ENCODE measurements at regions not wholly inside any gene's neighbourhood (a gene's known extent, or its start where the extent isn't known, plus 50 kb on each side); places are given as distances from the start of the nearest gene placed in this dataset.

DNA sequence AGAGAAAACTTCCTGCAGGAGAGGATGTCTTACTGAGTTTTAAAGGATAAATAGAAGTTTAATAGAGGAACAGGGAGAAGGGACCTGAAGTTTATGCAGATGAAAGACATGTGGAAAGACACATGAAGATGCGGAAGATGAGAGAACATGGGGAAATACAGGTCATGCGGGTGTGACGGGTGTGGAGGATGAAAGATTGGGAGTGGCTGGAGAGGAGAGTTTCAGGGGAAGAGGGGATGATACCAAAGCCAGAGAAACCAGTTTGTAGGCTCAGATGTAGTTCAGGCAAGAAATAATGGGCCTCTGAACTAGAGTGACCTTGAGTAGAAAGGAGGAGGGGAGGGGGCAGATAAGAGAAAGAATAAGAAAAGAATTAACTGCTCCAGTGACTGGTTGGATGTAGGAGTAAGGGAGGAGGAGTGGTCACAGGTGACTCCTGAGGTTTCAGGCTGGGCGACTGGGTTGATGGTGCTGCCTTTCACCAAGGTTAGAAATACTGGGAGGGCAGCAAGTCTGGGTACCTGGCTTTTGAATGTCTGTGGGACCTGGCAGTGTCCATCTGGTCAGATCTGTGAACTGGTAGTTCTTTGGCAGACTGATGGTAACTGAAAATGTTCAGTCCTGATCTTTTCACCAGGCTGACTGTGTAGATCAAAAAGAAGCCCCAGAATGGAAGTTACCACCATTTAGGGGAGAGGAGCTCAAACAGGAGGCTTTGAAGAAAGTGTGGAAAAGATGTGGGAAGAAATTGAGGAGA, 69.4 kb downstream of the TET3 start:
- no peak for TF ChIP-seq POLR2AphosphoS5 (IDR thresholded peaks at IDR 0.05)
- no peak for TF ChIP-seq EP300 (IDR thresholded peaks at IDR 0.05)
- TF ChIP-seq POLR2A (IDR thresholded peaks at IDR 0.05), result no peak
- TF ChIP-seq, protein P1, sequence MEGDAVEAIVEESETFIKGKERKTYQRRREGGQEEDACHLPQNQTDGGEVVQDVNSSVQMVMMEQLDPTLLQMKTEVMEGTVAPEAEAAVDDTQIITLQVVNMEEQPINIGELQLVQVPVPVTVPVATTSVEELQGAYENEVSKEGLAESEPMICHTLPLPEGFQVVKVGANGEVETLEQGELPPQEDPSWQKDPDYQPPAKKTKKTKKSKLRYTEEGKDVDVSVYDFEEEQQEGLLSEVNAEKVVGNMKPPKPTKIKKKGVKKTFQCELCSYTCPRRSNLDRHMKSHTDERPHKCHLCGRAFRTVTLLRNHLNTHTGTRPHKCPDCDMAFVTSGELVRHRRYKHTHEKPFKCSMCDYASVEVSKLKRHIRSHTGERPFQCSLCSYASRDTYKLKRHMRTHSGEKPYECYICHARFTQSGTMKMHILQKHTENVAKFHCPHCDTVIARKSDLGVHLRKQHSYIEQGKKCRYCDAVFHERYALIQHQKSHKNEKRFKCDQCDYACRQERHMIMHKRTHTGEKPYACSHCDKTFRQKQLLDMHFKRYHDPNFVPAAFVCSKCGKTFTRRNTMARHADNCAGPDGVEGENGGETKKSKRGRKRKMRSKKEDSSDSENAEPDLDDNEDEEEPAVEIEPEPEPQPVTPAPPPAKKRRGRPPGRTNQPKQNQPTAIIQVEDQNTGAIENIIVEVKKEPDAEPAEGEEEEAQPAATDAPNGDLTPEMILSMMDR (IDR thresholded peaks at IDR 0.05), result no peak
- H3K4me1 ChIP-seq, result peaks cover 0 to 10% (median 6%) of the 10 kb centered on the region in 4 donors
- no peak overlapping the region for H3K27ac ChIP-seq
- no peaks in the 10 kb centered on the region for H3K27me3 ChIP-seq
- ATAC-seq (ENCODE audit: low FRiP score in 2 of 2) (no peak), DNase-seq (no peak)
- no peak overlapping the region for H3K4me3 ChIP-seq
- H3K36me3 ChIP-seq, result peaks cover 0 to 3% (median 0%) of the 10 kb centered on the region in 4 donors
- WGBS, 2 donors, result 82 to 93% methylated on average over 4 of the region's 4 CpGs
- H3K9me3 ChIP-seq, result no peaks in the 10 kb centered on the region

DNA sequence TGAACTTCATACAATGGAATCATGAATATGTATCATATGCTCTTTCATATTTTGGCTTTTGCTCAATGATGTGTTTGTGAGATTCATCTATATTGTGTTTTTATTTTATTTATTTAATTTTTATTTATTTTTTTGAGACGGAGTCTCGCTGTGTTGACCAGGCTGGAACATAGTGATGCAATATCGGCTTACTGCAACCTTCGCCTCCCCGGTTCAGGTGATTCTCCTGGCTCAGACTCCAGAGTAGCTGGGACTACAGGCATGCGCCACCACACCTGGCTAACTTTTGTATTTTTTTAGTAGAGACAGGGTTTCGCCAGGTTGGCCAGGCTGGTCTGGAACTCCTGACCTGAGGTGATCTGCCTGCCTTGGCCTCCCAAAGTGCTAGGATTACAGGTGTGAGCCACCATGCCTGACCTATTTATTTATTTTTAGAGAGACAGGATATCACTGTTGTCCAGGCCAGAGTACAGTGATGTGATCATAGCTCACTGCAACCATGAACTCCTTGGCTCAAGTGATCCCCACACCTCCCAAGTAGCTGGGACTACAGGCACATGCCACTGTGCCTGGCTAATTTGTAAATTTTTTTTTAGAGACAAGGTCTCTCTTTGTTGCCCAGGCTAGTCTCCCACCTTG, 74.5 kb downstream of the TET3 start:
- no peak for DNase-seq
- Histone ChIP-seq H3K9me3 (no peaks in the 10 kb centered on the region), H3K4me3 (no peak overlapping the region), H3K27ac (no peak overlapping the region), H3K4me1 (no peaks in the 10 kb centered on the region), H3K36me3 (peaks cover 0 to 8% (median 0%) of the 10 kb centered on the region in 4 donors), H3K27me3 (no peaks in the 10 kb centered on the region)
- ATAC-seq (ENCODE audit: low FRiP score in 2 of 2), result no peak
- no peak for TF ChIP-seq POLR2A (IDR thresholded peaks at IDR 0.05)
- TF ChIP-seq POLR2AphosphoS5 (IDR thresholded peaks at IDR 0.05), result no peak
- no peak for TF ChIP-seq EP300 (IDR thresholded peaks at IDR 0.05)
- TF ChIP-seq, protein P1 (IDR thresholded peaks at IDR 0.05), result no peak
- WGBS, 2 donors, result 98 to 99% methylated on average over 7 of the region's 7 CpGs

DNA sequence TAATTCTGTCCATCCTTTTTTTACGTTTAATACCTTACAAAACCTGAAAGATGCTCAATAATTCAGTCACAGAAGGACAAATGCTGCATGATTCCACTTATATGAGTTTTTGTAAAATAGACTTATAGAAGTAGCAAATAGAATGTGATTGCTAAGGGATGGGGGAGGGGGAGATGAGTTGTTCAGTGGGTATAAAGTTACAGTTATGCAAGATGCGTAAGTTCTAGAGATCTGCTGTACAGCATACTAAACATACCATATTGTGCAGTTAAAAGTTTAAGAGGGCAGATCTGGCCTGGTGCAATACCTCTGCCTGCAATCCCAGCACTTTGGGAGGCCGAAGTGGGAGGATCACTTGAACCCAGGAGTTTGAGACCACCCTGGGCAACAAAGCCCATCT, 78.8 kb downstream of the TET3 start:
- no peaks in the 10 kb centered on the region for H3K9me3 ChIP-seq
- TF ChIP-seq POLR2A (IDR thresholded peaks at IDR 0.05), result no peak
- TF ChIP-seq, protein P1 (IDR thresholded peaks at IDR 0.05), result no peak
- no peak for TF ChIP-seq POLR2AphosphoS5 (IDR thresholded peaks at IDR 0.05)
- ATAC-seq (ENCODE audit: low FRiP score in 2 of 2), result no peak
- 96 to 99% methylated on average over 3 of the region's 3 CpGs for WGBS, 2 donors
- H3K4me3 ChIP-seq, result no peak overlapping the region
- peaks cover 0 to 8% (median 0%) of the 10 kb centered on the region in 4 donors for H3K36me3 ChIP-seq
- no peak overlapping the region for H3K27ac ChIP-seq
- H3K27me3 ChIP-seq, result no peaks in the 10 kb centered on the region
- peaks cover 0 to 9% (median 0%) of the 10 kb centered on the region in 4 donors for H3K4me1 ChIP-seq
- DNase-seq, result no peak

DNA sequence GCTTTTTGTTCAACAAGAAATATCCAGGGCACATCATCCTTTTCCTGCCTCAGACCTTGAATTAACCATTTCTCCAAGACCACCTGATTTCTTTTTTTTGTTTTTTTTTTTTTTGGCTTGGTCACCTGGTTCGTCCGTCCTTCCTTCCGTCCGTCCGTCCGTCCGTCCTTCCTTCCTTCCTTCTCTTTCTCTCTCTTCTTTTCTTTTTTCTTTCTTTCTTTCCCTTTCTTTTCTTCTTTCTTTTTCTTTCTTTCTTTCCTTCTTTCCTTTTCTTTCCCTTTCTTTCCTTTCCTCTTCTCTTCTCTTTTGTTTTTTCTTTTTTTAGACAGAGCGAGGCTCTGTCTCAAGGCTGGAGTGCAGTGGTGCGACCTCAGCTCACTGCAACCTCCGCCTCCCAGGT, 80.7 kb downstream of the TET3 start:
- ATAC-seq (ENCODE audit: low FRiP score in 2 of 2), result no peak
- no peak overlapping the region for H3K27ac ChIP-seq
- H3K36me3 ChIP-seq, result no peaks in the 10 kb centered on the region
- 96 to 98% methylated on average over 10 of the region's 10 CpGs for WGBS, 2 donors
- TF ChIP-seq POLR2A (IDR thresholded peaks at IDR 0.05), result no peak
- TF ChIP-seq, protein P1 (IDR thresholded peaks at IDR 0.05), result no peak
- TF ChIP-seq POLR2AphosphoS5 (IDR thresholded peaks at IDR 0.05), result no peak
- TF ChIP-seq EP300 (IDR thresholded peaks at IDR 0.05), result no peak
- no peak for DNase-seq
- no peaks in the 10 kb centered on the region for H3K27me3 ChIP-seq
- H3K4me1 ChIP-seq, result peaks cover 0 to 9% (median 0%) of the 10 kb centered on the region in 4 donors
- H3K4me3 ChIP-seq, result no peak overlapping the region
- H3K9me3 ChIP-seq, result no peaks in the 10 kb centered on the region
